GM23248 (cell line): ENCODE measurements at regions not wholly inside any gene's neighbourhood (a gene's known extent, or its start where the extent isn't known, plus 50 kb on each side); places are given as distances from the start of the nearest gene placed in this dataset.

ENCODE experiments used
- DNase-seq: peaks from one replicate; pipeline ENCODE4 v3.0.0-alpha.2; 2015
- H2AFZ ChIP-seq: fragments of 200-600 bp; sonication (generic); 2 replicates; pipeline ENCODE4 v1.6.1; 2016; ENCODE audit warnings: antibody characterized with exemption
- H3F3A ChIP-seq: fragments of 200-600 bp; sonication (generic); 2 replicates; pipeline ENCODE4 v1.6.1; 2016; ENCODE audit warnings: mild to moderate bottlenecking, antibody characterized with exemption, mixed run types; ENCODE audit not compliant: insufficient read depth
- H3K27ac ChIP-seq: fragments of 200-600 bp; sonication (generic); 2 replicates; pipeline ENCODE4 v1.5.1; 2016; ENCODE audit warnings: mild to moderate bottlenecking
- H3K27me3 ChIP-seq: fragments of 200-600 bp; sonication (generic); replicated peaks from 2 replicates; pipeline ENCODE4 v1.6.1; 2016; ENCODE audit warnings: mild to moderate bottlenecking; ENCODE audit not compliant: insufficient read depth
- H3K36me3 ChIP-seq: fragments of 200-600 bp; sonication (generic); 2 replicates; pipeline ENCODE4 v1.6.1; 2016; ENCODE audit warnings: low read depth, mild to moderate bottlenecking
- H3K4me1 ChIP-seq: fragments of 200-600 bp; sonication (generic); 2 replicates; pipeline ENCODE4 v1.6.1; 2016; ENCODE audit warnings: mild to moderate bottlenecking; ENCODE audit not compliant: insufficient read depth
- H3K4me2 ChIP-seq: fragments of 200-600 bp; sonication (generic); one replicate; pipeline ENCODE4 v1.6.1; 2016; ENCODE audit warnings: mild to moderate bottlenecking; ENCODE audit not compliant: unreplicated experiment
- H3K4me3 ChIP-seq: fragments of 200-600 bp; sonication (generic); 2 replicates; pipeline ENCODE4 v1.5.1; 2016; ENCODE audit warnings: mild to moderate bottlenecking
- H3K79me2 ChIP-seq: fragments of 200-600 bp; sonication (generic); 2 replicates; pipeline ENCODE4 v1.6.1; 2016; ENCODE audit warnings: mild to moderate bottlenecking; ENCODE audit not compliant: insufficient read depth
- H3K9ac ChIP-seq: fragments of 200-600 bp; sonication (generic); 2 replicates; pipeline ENCODE4 v1.6.1; 2016; ENCODE audit warnings: mild to moderate bottlenecking
- H3K9me2 ChIP-seq: fragments of 200-600 bp; sonication (generic); 2 replicates; pipeline ENCODE4 v1.6.1; 2016; ENCODE audit warnings: mixed run types, mild to moderate bottlenecking, moderate library complexity; ENCODE audit not compliant: insufficient read depth
- H3K9me3 ChIP-seq: fragments of 200-600 bp; sonication (generic); one replicate; pipeline ENCODE4 v1.6.1; 2017; ENCODE audit warnings: low read depth
- H4K20me1 ChIP-seq: fragments of 200-600 bp; sonication (generic); 2 replicates; pipeline ENCODE4 v1.6.0; 2016; ENCODE audit not compliant: insufficient read depth
- EZH2 ChIP-seq: fragments of 200-600 bp; sonication (generic); IDR thresholded peaks from 2 replicates; pipeline ENCODE4 v1.6.1; 2018; ENCODE audit warnings: antibody characterized with exemption, mild to moderate bottlenecking; ENCODE audit not compliant: insufficient read depth, poor library complexity, severe bottlenecking
- EZH2phosphoT487 ChIP-seq: fragments of 200-600 bp; sonication (generic); IDR thresholded peaks from 2 replicates; pipeline ENCODE4 v1.6.1; 2018; ENCODE audit warnings: antibody characterized with exemption, moderate library complexity, mild to moderate bottlenecking, low read depth; ENCODE audit not compliant: insufficient read depth
- WGBS, 2 experiments: methylation state at CpG; one replicate each; pipeline ENCODE4 v1.1.6; 2015 to 2017; ENCODE audit warnings: low lambda C conversion rate in 2 of 2, low coverage in 1 of 2; ENCODE audit errors: missing lambda C conversion rate in 2 of 2; 5-methylcytosine and 5-hydroxymethylcytosine counted together
- in situ Hi-C: fragments of 300-500 bp; cut with MboI; formaldehyde crosslinking; loops from 2 replicates; pipeline ENCODE4 v1.15.0; 2020

DNA sequence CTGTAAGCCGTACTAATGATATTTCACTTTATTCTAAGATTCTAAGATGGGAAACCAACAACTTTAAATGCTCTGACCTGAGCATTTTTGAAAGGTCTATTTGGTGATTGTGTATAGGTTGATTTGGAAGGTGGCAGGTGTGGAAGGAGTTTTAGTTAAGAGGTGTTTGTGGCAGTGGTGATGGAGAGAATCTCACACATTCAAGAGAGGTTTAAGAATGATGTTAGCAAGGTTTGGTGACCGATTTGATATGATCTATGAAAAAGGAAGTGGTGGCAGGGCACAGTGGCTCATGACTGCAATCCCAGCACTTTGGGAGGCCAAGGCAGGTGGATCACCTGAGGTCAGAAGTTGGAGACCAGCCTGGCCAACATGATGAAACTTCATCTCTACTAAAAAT is 319.2 kb upstream of the CD180 start:
- H3K27ac ChIP-seq: no peak overlapping the region
- no peaks in the 10 kb centered on the region for H3K79me2 ChIP-seq
- no peak overlapping the region for H2AFZ ChIP-seq
- H3K36me3 ChIP-seq: no peaks in the 10 kb centered on the region
- no peak overlapping the region for H3K9ac ChIP-seq
- H3K4me3 ChIP-seq: no peak overlapping the region
- TF ChIP-seq EZH2phosphoT487 (no peak), EZH2 (no peak)
- in situ Hi-C loops: no loop called here
- no peak overlapping the region for H3K4me2 ChIP-seq
- no peak for DNase-seq
- 83 to 89% methylated on average over 2 of the region's 2 CpGs for WGBS, 2 experiments
- no peaks in the 10 kb centered on the region for H4K20me1 ChIP-seq
- no peaks in the 10 kb centered on the region for H3K9me3 ChIP-seq
- no peaks in the 10 kb centered on the region for H3K4me1 ChIP-seq
- H3K27me3 ChIP-seq: no peaks in the 10 kb centered on the region
- no peaks in the 10 kb centered on the region for H3F3A ChIP-seq
- H3K9me2 ChIP-seq: no peaks in the 10 kb centered on the region

DNA sequence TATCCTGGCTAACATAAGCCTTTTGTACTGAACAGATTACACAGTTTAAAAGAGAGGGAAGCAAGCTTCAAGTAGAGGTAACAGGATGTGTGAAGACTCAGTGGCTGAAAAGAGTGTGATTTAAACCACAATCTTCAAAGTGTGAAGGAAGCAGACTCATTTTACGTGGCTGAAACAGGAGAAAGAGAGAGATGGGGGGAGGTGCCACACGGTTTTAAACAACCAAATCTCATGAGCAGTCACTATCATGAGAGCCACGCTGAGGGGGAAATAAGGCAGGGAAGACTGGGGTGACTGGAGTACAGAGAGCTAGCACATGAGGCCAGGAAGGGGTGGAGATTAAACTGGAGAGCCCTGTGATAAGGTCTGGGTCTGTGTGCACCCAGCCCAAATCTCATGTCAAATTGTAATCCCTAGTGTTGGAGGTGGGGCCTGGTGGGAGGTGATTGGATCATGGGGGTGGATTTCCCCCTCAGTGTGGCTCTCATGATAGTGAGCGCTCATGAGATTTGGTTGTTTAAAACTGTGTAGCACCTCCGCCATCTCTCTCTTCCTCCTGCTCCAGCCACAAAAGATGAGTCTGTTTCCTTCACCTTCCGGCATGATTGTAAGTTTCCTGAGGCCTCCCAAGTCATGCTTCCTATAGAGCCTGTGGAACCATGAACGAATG is 318.6 kb upstream of the CD180 start:
- Histone ChIP-seq H3K9me2 (no peaks in the 10 kb centered on the region), H4K20me1 (no peaks in the 10 kb centered on the region), H3K4me3 (no peak overlapping the region), H3K27me3 (no peaks in the 10 kb centered on the region), H2AFZ (no peak overlapping the region), H3K9me3 (no peaks in the 10 kb centered on the region), H3K4me1 (no peaks in the 10 kb centered on the region), H3K4me2 (no peak overlapping the region), H3K36me3 (no peaks in the 10 kb centered on the region), H3F3A (no peaks in the 10 kb centered on the region), H3K9ac (no peak overlapping the region), H3K27ac (no peak overlapping the region), H3K79me2 (no peaks in the 10 kb centered on the region)
- DNase-seq: no peak
- no peak for TF ChIP-seq EZH2phosphoT487
- no peak for TF ChIP-seq EZH2
- WGBS, 2 experiments: 78% methylated on average over 7 of the region's 7 CpGs
- in situ Hi-C loops: no loop called here

DNA sequence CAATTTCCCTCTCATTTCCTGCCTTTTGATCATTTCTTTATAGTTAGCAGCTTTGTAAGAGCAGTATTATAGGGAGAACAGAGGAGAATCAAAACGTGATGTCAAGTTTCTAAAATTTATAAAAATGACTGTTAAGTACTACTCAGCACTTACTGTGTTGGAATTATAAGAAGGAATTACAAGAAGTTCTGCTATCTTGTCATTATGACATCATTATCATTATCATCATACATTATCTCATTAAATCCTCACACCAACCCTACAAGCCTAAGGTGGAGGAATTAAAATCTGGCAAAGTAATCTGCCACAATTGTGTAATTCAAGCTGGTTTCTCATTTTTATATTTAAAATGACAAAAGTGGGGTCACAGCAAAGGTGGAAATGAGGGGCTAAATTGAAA is 316.2 kb upstream of the CD180 start:
- Histone ChIP-seq H3K36me3 (no peaks in the 10 kb centered on the region), H4K20me1 (no peaks in the 10 kb centered on the region), H3K9ac (no peak overlapping the region), H3K27me3 (no peaks in the 10 kb centered on the region), H3K27ac (no peak overlapping the region), H3K9me2 (no peaks in the 10 kb centered on the region), H2AFZ (no peak overlapping the region), H3K4me2 (no peak overlapping the region), H3F3A (no peaks in the 10 kb centered on the region), H3K79me2 (no peaks in the 10 kb centered on the region), H3K4me1 (no peaks in the 10 kb centered on the region), H3K9me3 (no peaks in the 10 kb centered on the region), H3K4me3 (no peak overlapping the region)
- DNase-seq: no peak
- TF ChIP-seq EZH2phosphoT487 (no peak), EZH2 (no peak)
- in situ Hi-C loops: no loop called here
- 88 to 94% methylated on average over 1 of the region's 1 CpG for WGBS, 2 experiments

DNA sequence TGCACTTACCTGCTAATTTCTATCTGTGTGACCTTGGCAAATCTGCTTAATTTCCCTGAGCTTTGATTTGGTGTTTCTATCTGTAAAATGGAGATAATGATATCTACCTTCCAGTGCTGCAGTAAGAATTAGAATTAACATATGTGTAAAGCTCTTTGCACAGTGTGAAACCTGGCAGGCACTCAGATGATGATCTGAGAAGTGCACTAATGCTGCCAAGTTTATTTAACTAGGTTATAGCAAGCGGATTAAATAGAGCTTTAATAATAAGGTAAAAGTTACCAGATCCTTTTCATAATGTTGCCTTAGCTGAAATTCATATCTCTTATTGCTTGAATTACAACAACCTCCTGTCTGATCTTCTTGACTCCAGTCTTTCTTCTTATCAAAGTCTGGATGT is 315.3 kb upstream of the CD180 start:
- H3K36me3 ChIP-seq: no peaks in the 10 kb centered on the region
- 90 to 93% methylated on average over 1 of the region's 1 CpG for WGBS, 2 experiments
- DNase-seq: no peak

DNA sequence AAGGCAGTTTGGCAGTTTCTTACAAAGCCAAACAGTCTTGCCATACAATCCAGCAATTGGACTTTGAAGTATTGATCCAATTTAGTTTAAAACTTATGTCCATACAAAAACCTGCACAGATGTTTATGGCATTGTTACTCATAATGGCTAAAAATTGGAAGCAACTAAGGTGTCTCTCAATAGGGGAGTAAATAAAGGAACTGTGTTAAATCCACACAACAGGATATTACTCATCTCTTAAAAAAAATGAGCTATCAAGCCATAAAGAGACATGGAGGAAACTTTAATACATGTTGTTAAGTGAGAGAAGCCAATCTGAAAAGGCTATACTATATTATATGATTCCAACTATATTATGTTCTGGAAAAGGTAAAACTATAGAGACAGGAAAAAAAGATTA is 313.6 kb upstream of the CD180 start:
- Histone ChIP-seq H3K9me2 (no peaks in the 10 kb centered on the region), H3K9me3 (no peaks in the 10 kb centered on the region), H3K79me2 (no peaks in the 10 kb centered on the region), H3K4me1 (no peaks in the 10 kb centered on the region), H3K27me3 (no peaks in the 10 kb centered on the region), H3K9ac (no peak overlapping the region), H3K36me3 (no peaks in the 10 kb centered on the region), H4K20me1 (no peaks in the 10 kb centered on the region), H3K4me3 (no peak overlapping the region), H3F3A (no peaks in the 10 kb centered on the region), H3K27ac (no peak overlapping the region), H3K4me2 (no peak overlapping the region), H2AFZ (no peak overlapping the region)
- no peak for DNase-seq
- TF ChIP-seq EZH2 (no peak), EZH2phosphoT487 (no peak)
- in situ Hi-C loops: no loop called here

More for the DNA sequence above, 315.3 kb upstream of the CD180 start:
- TF ChIP-seq EZH2: no peak
- Histone ChIP-seq H3K4me1 (no peaks in the 10 kb centered on the region), H3K9ac (no peak overlapping the region), H3K9me3 (no peaks in the 10 kb centered on the region), H3K79me2 (no peaks in the 10 kb centered on the region), H4K20me1 (no peaks in the 10 kb centered on the region), H3K27ac (no peak overlapping the region), H3K4me2 (no peak overlapping the region), H3K9me2 (no peaks in the 10 kb centered on the region), H3F3A (no peaks in the 10 kb centered on the region), H2AFZ (no peak overlapping the region), H3K27me3 (no peaks in the 10 kb centered on the region), H3K4me3 (no peak overlapping the region)
- in situ Hi-C loops: no loop called here
